Right lung (tissue), 2 donors: ENCODE measurements at regions not wholly inside any gene's neighbourhood (a gene's known extent, or its start where the extent isn't known, plus 50 kb on each side); places are given as distances from the start of the nearest gene placed in this dataset.

ENCODE experiments used
- DNase-seq, 2 donors: peaks; one replicate each; pipeline ENCODE4 v3.0.0-alpha.2; 2013

GRCh38 chr2:129859175-129859574 is 120.3 kb upstream of the RAB6C start:
- no peak for DNase-seq

DNA sequence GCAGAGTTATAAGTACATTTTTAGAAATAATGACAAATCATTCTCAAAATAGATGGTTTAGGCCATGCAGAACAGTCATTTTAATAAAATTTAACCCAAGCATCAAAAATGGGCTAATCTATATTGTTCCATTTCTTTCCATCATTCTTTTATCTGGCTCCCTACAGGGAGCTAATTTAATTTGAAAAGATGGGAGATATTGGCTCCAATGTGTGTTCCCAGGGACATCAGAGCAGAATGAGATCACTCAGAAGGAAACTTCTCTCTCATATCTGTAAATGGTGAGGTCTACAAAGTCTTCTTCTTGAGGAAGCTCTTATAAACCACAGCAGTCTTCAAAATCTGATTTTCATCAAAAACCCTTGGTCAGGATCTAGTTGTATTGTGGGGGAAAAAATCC is 119.4 kb upstream of the RAB6C start:
- no peak for DNase-seq

GRCh38 chr2:129861666-129862288 is 117.7 kb upstream of the RAB6C start:
- no peak for DNase-seq

GRCh38 chr2:129862668-129863067 is 116.8 kb upstream of the RAB6C start:
- no peak for DNase-seq

DNA sequence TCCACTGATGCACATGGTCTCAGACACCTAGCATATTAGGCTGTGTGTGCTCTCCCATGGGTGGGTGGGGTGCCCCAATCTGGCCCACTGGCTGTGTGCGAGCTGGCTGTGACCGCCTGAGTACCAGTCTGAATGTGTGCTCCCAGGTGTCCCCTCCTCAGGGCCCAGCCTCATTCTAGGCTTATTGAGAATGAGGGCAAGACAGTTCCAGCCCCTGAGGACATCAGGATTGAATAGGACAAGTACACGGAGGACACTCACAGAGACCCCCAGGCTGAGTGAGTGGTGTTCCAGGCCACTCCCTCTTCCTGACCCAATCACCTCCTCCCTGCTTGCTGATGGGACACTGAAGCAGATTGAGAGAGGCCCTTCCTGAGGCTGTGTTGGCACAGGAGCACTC is 116.1 kb upstream of the RAB6C start:
- no peak for DNase-seq

GRCh38 chr2:129864719-129865118 is 114.7 kb upstream of the RAB6C start:
- DNase-seq: no peak

DNA sequence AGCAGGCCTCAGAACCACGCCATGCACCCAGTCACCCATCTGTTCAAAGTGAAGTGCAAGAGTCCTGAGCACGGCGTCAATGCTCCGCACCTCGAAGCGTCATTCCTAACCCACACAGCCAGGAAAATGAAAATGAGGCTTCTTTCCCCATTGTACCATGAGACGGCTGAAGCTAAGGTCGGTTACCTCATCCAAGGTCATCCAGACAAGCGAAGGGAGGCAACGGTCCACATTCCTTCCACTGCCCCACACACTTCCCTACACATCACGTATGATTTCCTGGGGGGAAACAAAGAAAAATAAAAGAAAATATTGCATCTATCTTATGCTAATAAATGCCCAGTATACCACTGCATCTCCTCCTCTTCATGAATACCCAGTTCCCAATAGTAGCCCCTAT is 113.5 kb upstream of the RAB6C start:
- no peak for DNase-seq

GRCh38 chr2:129866391-129866790 is 113.1 kb upstream of the RAB6C start:
- no peak for DNase-seq

DNA sequence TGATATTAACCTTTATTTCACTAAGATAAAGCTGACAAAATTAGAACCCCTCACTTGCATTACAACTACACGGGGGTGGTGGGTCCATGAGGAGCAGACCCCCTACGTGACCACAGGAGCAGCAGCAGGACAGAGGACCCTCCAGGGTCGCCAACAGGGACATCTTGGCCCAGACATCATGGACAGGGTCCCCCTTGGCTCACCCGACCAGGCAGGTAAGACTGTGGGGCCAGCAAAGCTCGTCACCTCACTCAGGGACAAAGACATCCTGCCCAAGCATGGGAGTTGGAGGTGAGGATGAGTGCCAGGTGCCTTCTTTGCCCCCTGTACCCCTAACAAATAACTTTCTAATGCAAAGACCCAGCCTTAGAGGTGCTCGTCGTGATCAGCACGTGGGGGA is 111.3 kb upstream of the RAB6C start:
- DNase-seq: no peak

- no peak for DNase-seq
These were observed 108.7 kb upstream of the RAB6C start for GRCh38 chr2:129870685-129871241.

DNA sequence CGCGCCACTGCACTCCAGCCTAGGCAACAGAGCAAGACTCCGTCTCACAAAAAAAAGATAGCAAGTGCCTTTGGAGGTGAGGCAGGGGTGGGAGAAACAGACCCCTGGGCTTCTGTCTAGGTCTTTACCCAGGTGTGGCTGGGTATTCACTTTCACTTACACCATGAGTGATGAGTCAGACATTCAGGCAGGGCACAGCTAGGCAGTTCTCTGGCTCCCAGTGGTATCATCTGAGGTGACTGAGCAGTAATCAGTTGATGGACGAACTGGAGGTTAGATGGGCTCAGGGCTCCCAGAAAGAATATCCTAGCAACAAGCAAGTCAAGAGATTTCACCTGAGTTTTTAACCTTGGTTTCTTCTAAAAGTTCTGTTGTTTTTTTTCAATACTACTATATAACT is 107.0 kb upstream of the RAB6C start:
- DNase-seq: no peak

GRCh38 chr2:129876541-129876940 is 102.9 kb upstream of the RAB6C start:
- no peak for DNase-seq

DNA sequence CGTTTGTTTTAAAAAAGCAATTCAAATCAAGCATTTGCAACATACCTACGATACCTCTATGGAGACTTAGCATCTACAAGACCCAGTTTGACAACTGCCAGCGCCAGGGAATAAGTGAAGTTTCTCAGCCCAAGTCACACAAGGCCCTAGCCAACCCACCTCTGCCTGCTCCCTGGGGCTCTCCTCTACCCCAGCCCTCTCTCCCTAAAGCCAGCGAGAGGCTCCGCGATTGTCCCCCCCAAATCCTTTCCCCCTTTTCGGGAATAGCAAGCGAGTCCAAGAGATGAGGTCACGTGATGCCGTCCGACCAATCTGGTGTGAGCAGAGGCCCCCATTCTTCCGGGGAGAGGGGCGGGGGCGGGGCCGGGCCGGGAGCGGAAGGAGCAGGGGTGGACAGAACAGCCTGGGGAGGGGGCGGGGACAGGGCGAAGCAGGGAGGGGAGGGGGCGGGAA is 102.2 kb upstream of the RAB6C start:
- DNase-seq: peak; percentile 95

- peak; percentile 54 to 67 for DNase-seq
These were observed 101.4 kb upstream of the RAB6C start for GRCh38 chr2:129877795-129878775.

DNA sequence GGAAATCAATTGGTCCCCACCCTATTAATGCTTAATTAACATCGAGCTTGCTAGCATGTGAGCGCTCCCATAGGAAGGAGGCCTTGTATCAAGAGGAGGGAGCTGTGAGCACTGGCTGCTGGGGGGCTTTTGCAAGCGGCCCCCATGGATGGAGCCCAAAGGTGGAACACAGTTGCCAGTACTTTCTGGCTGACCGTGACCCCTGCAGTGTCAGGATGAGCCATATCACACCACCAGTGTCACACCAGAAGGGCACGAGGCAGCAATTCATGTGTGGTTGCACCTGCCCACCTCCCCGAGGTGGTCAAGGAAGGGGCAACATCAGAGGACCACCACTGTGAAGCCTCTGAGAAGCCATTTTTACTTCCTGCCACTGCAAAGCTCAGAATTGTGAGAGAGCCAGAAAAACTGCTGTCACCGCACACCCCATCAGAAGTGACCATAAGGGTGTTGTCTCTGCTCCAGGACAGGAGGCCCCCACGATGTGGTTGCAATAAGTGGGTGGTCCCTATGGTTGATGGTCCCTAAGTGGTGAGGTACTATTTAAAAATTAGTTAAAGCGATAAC is 99.8 kb upstream of the RAB6C start:
- no peak for DNase-seq

- DNase-seq: no peak
These were observed 99.2 kb upstream of the RAB6C start for GRCh38 chr2:129880309-129880708.

- DNase-seq: no peak
These were observed 98.5 kb upstream of the RAB6C start for GRCh38 chr2:129880971-129881370.

DNA sequence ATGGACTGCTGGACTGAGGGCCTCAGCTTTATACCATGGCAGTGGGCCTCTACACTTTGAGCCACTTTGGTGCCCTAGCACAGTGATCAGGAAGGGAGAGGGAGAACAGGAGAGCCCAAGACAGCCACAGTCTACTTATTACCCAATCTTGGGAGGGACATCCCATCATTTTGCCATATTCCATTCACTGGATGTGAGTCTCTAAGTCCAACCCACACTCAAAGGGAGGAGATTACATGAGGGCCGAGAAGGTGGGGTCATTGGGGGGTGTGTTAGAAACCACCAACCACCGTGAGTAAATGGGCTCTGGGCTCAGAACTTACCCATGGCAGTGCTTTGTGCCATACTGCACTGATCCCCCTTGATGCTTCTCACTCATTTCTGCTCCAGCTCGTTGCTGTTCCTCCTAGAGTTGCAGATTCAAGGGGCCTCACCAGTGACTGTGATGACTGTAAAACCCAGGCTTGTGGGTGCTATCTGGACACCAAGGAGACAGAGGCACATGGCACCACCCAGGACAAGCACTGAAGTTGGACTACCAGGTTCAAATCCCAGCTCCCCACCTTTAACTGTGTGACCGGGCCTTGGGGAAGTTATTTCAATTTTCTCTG is 97.6 kb upstream of the RAB6C start:
- no peak for DNase-seq

GRCh38 chr2:129882476-129882875 is 97.0 kb upstream of the RAB6C start:
- DNase-seq: no peak

GRCh38 chr2:129883121-129883520 is 96.3 kb upstream of the RAB6C start:
- DNase-seq: no peak

DNA sequence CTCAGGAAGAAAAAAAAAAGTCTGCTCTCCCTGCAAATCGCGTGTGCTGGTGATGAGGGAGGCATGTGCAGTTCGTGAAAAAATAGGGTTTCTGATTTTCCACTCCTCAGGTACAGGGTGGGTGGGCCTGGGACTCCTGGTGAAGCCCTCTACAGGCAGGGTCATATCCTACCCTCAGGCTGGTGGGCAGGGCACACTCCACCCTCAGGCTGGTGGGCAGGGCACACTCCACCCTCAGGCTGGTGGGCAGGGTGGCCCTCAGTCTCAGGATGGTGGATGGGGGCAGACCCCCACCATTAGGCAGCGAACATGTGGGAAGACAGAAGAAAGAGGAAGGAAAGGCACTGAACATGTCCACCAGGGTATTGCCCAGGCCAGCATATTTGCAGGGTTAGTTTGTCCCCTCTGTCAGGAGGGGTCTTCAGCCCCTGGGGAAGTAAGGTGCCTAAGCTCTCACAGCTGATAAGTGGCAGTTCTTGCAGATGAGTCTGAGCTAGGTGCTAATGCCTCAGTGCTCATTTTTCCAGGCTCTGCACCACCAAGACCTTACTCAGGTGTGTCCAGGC is 95.2 kb upstream of the RAB6C start:
- DNase-seq: no peak

GRCh38 chr2:129885735-129886134 is 93.7 kb upstream of the RAB6C start:
- no peak for DNase-seq
